SK-N-SH (cell line): ENCODE measurements at regions not wholly inside any gene's neighbourhood (a gene's known extent, or its start where the extent isn't known, plus 50 kb on each side); places are given as distances from the start of the nearest gene placed in this dataset.

Experiments used
- CTCF ChIA-PET: fragments of 300-600, 350-600 bp; formaldehyde crosslinking; extraction: SDS; loops from one replicate; lab custom pipeline; 2021; lab: Yijun Ruan, JAX
- POLR2A ChIA-PET: fragments of 350-600 bp; sonication (Branson Sonifier 250); formaldehyde crosslinking; extraction: SDS; loops from one replicate; lab custom pipeline; 2020; ENCODE audit warnings: antibody characterized with exemption, inconsistent platforms; lab: Yijun Ruan, JAX
- DNase-seq: peaks from one replicate; pipeline ENCODE4 v3.0.0; 2012
- H2AFZ ChIP-seq: fragments of 200-600 bp; sonication (generic); 2 replicates; pipeline ENCODE4 v1.8.1; 2016; ENCODE audit warnings: antibody characterized with exemption, mild to moderate bottlenecking, low read depth
- H3F3A ChIP-seq: fragments of 200-600 bp; sonication (generic); replicated peaks from 2 replicates; pipeline ENCODE3; 2016; ENCODE audit warnings: antibody characterized with exemption, mild to moderate bottlenecking; ENCODE audit not compliant: insufficient read depth
- H3K27ac ChIP-seq, 2 experiments: fragments of 200-500 bp in 1 of 2; fragments of 200-600 bp in 1 of 2; sonication (Bioruptor generic) in 1 of 2; sonication (generic), shearing (Covaris generic) in 1 of 2; 2 replicates each; pipeline versions ENCODE4 v1.5.1 to v1.6.1; 2014 to 2016; ENCODE audit warnings: low read depth in 2 of 2, inconsistent platforms in 1 of 2, low read length in 1 of 2, mild to moderate bottlenecking in 1 of 2, mixed read lengths in 1 of 2
- H3K27me3 ChIP-seq: fragments of 200-600 bp; sonication (generic), shearing (Covaris generic); 2 replicates; pipeline ENCODE4 v1.6.1; 2016; ENCODE audit warnings: mixed run types; ENCODE audit not compliant: insufficient read depth
- H3K36me3 ChIP-seq, 2 experiments: fragments of 200-500 bp in 1 of 2; fragments of 200-600 bp in 1 of 2; sonication (Bioruptor generic) in 1 of 2; sonication (generic) in 1 of 2; replicated peaks in 1 of 2; 2 replicates each; pipeline versions ENCODE3 to v1.5.1; 2014 to 2016; ENCODE audit warnings: low read length in 1 of 2, mild to moderate bottlenecking in 1 of 2; ENCODE audit not compliant: insufficient read depth in 2 of 2, control insufficient read depth in 1 of 2
- H3K4me1 ChIP-seq, 2 experiments: fragments of 200-500 bp in 1 of 2; fragments of 200-600 bp in 1 of 2; sonication (Bioruptor generic) in 1 of 2; sonication (generic), shearing (Covaris generic) in 1 of 2; 2 replicates each; pipeline versions ENCODE4 v1.5.1 to v1.6.1; 2014 to 2016; ENCODE audit warnings: low read depth in 1 of 2, low read length in 1 of 2, mixed run types in 1 of 2; ENCODE audit not compliant: insufficient read depth in 2 of 2, control insufficient read depth in 1 of 2
- H3K4me2 ChIP-seq: fragments of 200-600 bp; sonication (generic), shearing (Covaris generic); 2 replicates; pipeline ENCODE4 v1.6.1; 2017; ENCODE audit warnings: mixed run types
- H3K4me3 ChIP-seq, 2 experiments: fragments of 200-500 bp in 1 of 2; fragments of 200-600 bp in 1 of 2; sonication (Bioruptor generic) in 1 of 2; sonication (generic), shearing (Covaris generic) in 1 of 2; 2 replicates each; pipeline versions ENCODE4 v1.5.1 to v1.8.1; 2014 to 2016; ENCODE audit warnings: low read depth in 2 of 2, inconsistent platforms in 1 of 2, low read length in 1 of 2, mild to moderate bottlenecking in 1 of 2, mixed read lengths in 1 of 2, moderate library complexity in 1 of 2
- H3K79me2 ChIP-seq: fragments of 200-600 bp; sonication (generic); 2 replicates; pipeline ENCODE4 v1.8.1; 2017; ENCODE audit warnings: mild to moderate bottlenecking; ENCODE audit not compliant: insufficient read depth
- H3K9ac ChIP-seq: fragments of 200-600 bp; sonication (generic); 2 replicates; pipeline ENCODE4 v1.6.1; 2017; ENCODE audit warnings: mixed run types
- H3K9me2 ChIP-seq: fragments of 200-600 bp; sonication (generic); 2 replicates; pipeline ENCODE4 v1.6.1; 2017; ENCODE audit warnings: mixed run types
- H3K9me3 ChIP-seq: fragments of 200-600 bp; sonication (generic); 2 replicates; pipeline ENCODE4 v1.6.1; 2017; ENCODE audit warnings: mixed run types, mild to moderate bottlenecking, moderate library complexity
- H4K20me1 ChIP-seq: fragments of 200-600 bp; sonication (generic); 2 replicates; pipeline ENCODE4 v1.6.1; 2017; ENCODE audit warnings: mild to moderate bottlenecking, mixed run types; ENCODE audit not compliant: insufficient read depth
- EZH2phosphoT487 ChIP-seq: fragments of 200-600 bp; sonication (generic); IDR thresholded peaks from 2 replicates; pipeline ENCODE4 v1.6.1; 2017; ENCODE audit warnings: low read depth, mixed run types, mild to moderate bottlenecking, antibody characterized with exemption, moderate library complexity, borderline replicate concordance
- FOXM1 ChIP-seq: IDR thresholded peaks from 2 replicates; pipeline ENCODE4 v1.4.0; 2012; ENCODE audit warnings: low read depth, mild to moderate bottlenecking
- JUND ChIP-seq: IDR thresholded peaks from 2 replicates; pipeline ENCODE4 v1.4.0; 2012
- MXI1 ChIP-seq: IDR thresholded peaks from 2 replicates; pipeline ENCODE4 v1.6.1; 2012; ENCODE audit warnings: mild to moderate bottlenecking, low read depth, low read length, improper control_type of control experiment
- RAD21 ChIP-seq: IDR thresholded peaks from 2 replicates; pipeline ENCODE4 v1.6.1; 2012; ENCODE audit warnings: mild to moderate bottlenecking, low read length
- RCOR1 ChIP-seq: fragments of 150-350 bp; IDR thresholded peaks from 2 replicates; pipeline ENCODE4 v1.6.1; 2017; ENCODE audit warnings: antibody characterized with exemption, low read length
- REST ChIP-seq: IDR thresholded peaks from 2 replicates; pipeline ENCODE4 v1.6.1; 2012; ENCODE audit warnings: mild to moderate bottlenecking, low read depth, low read length, moderate library complexity
- RXRA ChIP-seq: IDR thresholded peaks from 2 replicates; pipeline ENCODE4 v1.4.0; 2012; ENCODE audit warnings: low read depth, mild to moderate bottlenecking, borderline replicate concordance
- SIN3A ChIP-seq: IDR thresholded peaks from 2 replicates; pipeline ENCODE4 v1.6.1; 2012; ENCODE audit warnings: low read depth, mild to moderate bottlenecking, low read length, moderate library complexity, borderline replicate concordance
- SMC3 ChIP-seq: IDR thresholded peaks from 2 replicates; pipeline ENCODE4 v1.6.1; 2012; ENCODE audit warnings: low read depth, low read length, improper control_type of control experiment
- USF1 ChIP-seq: IDR thresholded peaks from 2 replicates; pipeline ENCODE4 v1.4.0; 2012; ENCODE audit warnings: low read depth, borderline replicate concordance
- USF2 ChIP-seq: fragments of 150-350 bp; IDR thresholded peaks from 2 replicates; pipeline ENCODE4 v1.6.1; 2017; ENCODE audit warnings: antibody characterized with exemption, low read length, low read depth, borderline replicate concordance
- YY1 ChIP-seq: IDR thresholded peaks from 2 replicates; pipeline ENCODE4 v1.4.0; 2012; ENCODE audit warnings: low read depth, mild to moderate bottlenecking
- WGBS: methylation state at CpG from one replicate; pipeline ENCODE4 v1.1.6; 2017; ENCODE audit warnings: low lambda C conversion rate; 5-methylcytosine and 5-hydroxymethylcytosine counted together
- TF ChIP-seq, protein P1 (sequence below): IDR thresholded peaks from 2 replicates; pipeline ENCODE4 v1.4.0; 2012; ENCODE audit warnings: low read depth, borderline replicate concordance
- TF ChIP-seq, protein P2 (sequence below): fragments of 200-600 bp; sonication (generic); IDR thresholded peaks from 2 replicates; pipeline ENCODE4 v1.6.1; 2017; ENCODE audit warnings: antibody characterized with exemption, mild to moderate bottlenecking, moderate library complexity

DNA sequence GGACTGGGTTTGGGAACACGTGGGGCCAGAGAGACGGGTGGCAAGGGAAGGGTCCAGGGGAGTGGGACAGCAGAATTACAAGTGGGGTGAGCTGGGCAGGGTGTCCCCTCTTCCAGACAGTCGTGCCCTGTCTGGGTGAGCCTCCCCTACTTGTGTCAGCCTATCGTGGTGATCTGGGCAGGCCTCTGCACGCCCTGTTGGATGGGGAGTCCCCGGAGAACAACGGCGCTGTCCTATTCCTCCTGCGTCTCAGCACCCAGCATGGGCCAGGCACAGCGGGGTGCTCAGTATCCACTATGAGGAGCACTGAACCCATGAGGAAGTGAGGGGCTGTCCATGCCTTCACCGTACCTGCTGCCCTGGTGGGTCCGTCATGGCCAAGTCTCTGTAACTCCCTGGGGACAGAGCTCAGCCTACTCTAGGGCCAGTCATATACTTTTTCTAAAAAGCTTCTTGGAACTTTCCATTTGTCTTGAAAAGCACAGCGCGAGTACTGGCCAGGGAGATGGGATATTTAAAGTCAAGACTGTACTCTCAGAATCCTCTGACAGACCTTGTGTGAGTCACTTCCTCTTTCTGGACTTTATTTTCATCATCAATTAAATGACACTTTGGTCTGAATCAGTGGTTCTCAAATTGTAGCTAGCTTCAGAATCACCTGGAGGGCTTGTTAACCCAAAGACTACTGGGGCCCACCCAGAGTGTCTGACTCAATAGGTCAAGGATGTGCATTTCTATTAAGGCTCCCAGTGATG is 81.7 kb upstream of the NECTIN1 start:
- H4K20me1 ChIP-seq, result no peaks in the 10 kb centered on the region
- H3K36me3 ChIP-seq, result no peaks in the 10 kb centered on the region
- CTCF ChIA-PET, result no interaction called here
- H3F3A ChIP-seq, result no peaks in the 10 kb centered on the region
- no peaks in the 10 kb centered on the region for H3K9me2 ChIP-seq
- no peak overlapping the region for H3K4me3 ChIP-seq
- no peaks in the 10 kb centered on the region for H3K9me3 ChIP-seq
- H3K4me2 ChIP-seq, result no peak overlapping the region
- H3K27ac ChIP-seq, result no peak overlapping the region
- H3K9ac ChIP-seq, result no peak overlapping the region
- no peaks in the 10 kb centered on the region for H3K27me3 ChIP-seq
- no peak overlapping the region for H2AFZ ChIP-seq
- WGBS, result 62% methylated on average over 5 of the region's 14 CpGs
- no peaks in the 10 kb centered on the region for H3K79me2 ChIP-seq
- H3K4me1 ChIP-seq, result peaks cover 0 to 20% of the 10 kb centered on the region in 2 experiments; a peak in 1 of 4 replicates
- TF ChIP-seq SMC3 (no peak), JUND (no peak), EZH2phosphoT487 (no peak), MXI1 (no peak), USF2 (no peak), RAD21 (no peak), REST (no peak), YY1 (no peak), RCOR1 (no peak), RXRA (no peak), SIN3A (no peak), USF1 (no peak), FOXM1 (no peak)
- TF ChIP-seq, protein P1, sequence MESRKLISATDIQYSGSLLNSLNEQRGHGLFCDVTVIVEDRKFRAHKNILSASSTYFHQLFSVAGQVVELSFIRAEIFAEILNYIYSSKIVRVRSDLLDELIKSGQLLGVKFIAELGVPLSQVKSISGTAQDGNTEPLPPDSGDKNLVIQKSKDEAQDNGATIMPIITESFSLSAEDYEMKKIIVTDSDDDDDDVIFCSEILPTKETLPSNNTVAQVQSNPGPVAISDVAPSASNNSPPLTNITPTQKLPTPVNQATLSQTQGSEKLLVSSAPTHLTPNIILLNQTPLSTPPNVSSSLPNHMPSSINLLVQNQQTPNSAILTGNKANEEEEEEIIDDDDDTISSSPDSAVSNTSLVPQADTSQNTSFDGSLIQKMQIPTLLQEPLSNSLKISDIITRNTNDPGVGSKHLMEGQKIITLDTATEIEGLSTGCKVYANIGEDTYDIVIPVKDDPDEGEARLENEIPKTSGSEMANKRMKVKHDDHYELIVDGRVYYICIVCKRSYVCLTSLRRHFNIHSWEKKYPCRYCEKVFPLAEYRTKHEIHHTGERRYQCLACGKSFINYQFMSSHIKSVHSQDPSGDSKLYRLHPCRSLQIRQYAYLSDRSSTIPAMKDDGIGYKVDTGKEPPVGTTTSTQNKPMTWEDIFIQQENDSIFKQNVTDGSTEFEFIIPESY, result no peak
- TF ChIP-seq, protein P2, sequence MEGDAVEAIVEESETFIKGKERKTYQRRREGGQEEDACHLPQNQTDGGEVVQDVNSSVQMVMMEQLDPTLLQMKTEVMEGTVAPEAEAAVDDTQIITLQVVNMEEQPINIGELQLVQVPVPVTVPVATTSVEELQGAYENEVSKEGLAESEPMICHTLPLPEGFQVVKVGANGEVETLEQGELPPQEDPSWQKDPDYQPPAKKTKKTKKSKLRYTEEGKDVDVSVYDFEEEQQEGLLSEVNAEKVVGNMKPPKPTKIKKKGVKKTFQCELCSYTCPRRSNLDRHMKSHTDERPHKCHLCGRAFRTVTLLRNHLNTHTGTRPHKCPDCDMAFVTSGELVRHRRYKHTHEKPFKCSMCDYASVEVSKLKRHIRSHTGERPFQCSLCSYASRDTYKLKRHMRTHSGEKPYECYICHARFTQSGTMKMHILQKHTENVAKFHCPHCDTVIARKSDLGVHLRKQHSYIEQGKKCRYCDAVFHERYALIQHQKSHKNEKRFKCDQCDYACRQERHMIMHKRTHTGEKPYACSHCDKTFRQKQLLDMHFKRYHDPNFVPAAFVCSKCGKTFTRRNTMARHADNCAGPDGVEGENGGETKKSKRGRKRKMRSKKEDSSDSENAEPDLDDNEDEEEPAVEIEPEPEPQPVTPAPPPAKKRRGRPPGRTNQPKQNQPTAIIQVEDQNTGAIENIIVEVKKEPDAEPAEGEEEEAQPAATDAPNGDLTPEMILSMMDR, result no peak
- DNase-seq, result no peak
- POLR2A ChIA-PET, result no interaction called here
